AG04449 (cell line): ENCODE measurements at regions not wholly inside any gene's neighbourhood (a gene's known extent, or its start where the extent isn't known, plus 50 kb on each side); places are given as distances from the start of the nearest gene placed in this dataset.

Experiments used
- CTCF ChIA-PET: fragments of 350-600 bp; formaldehyde crosslinking; extraction: SDS; loops from one replicate; lab custom pipeline; 2021; ENCODE audit warnings: antibody characterized with exemption; lab: Yijun Ruan, JAX
- POLR2A ChIA-PET: fragments of 400-600, 350-600 bp; formaldehyde crosslinking; extraction: SDS; loops from one replicate; lab custom pipeline; 2020; ENCODE audit warnings: antibody characterized with exemption, inconsistent platforms; lab: Yijun Ruan, JAX
- DNase-seq: peaks from one replicate; pipeline ENCODE4 v3.0.0-alpha.2; 2010; ENCODE audit warnings: low read depth, low spot score
- H3K4me3 ChIP-seq: 2 replicates; pipeline ENCODE4 v1.5.1; 2011; ENCODE audit warnings: low read depth, mild to moderate bottlenecking, control low read depth, low read length
- TF ChIP-seq, protein P1 (sequence below): IDR thresholded peaks from one replicate; pipeline ENCODE4 v1.5.1; 2011; ENCODE audit warnings: mild to moderate bottlenecking, moderate library complexity, low read length, control low read depth, inconsistent platforms; ENCODE audit not compliant: insufficient read depth; ENCODE audit errors: missing control alignments

DNA sequence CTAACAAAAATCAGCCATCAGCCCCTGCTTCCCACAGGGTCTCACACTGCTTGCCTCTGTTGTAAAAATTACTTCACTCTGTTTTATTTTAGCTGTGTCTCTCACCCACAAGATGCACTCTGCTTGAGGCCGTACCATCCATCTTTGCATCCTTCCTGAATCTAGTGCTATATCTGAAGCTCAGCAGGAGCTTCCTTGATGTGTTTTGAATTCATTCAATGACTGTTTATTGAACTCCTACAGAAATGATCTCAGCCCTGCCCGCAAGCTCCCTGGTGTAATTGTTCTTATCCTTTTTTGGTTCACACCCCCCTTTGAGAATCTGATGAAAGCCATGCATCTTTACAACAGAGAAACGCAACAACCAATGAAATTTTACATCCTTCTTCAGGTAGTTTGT lies 310.2 kb upstream of the ZC3H12C start:
- TF ChIP-seq, protein P1, sequence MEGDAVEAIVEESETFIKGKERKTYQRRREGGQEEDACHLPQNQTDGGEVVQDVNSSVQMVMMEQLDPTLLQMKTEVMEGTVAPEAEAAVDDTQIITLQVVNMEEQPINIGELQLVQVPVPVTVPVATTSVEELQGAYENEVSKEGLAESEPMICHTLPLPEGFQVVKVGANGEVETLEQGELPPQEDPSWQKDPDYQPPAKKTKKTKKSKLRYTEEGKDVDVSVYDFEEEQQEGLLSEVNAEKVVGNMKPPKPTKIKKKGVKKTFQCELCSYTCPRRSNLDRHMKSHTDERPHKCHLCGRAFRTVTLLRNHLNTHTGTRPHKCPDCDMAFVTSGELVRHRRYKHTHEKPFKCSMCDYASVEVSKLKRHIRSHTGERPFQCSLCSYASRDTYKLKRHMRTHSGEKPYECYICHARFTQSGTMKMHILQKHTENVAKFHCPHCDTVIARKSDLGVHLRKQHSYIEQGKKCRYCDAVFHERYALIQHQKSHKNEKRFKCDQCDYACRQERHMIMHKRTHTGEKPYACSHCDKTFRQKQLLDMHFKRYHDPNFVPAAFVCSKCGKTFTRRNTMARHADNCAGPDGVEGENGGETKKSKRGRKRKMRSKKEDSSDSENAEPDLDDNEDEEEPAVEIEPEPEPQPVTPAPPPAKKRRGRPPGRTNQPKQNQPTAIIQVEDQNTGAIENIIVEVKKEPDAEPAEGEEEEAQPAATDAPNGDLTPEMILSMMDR, result no peak
- CTCF ChIA-PET, result no interaction called here

DNA sequence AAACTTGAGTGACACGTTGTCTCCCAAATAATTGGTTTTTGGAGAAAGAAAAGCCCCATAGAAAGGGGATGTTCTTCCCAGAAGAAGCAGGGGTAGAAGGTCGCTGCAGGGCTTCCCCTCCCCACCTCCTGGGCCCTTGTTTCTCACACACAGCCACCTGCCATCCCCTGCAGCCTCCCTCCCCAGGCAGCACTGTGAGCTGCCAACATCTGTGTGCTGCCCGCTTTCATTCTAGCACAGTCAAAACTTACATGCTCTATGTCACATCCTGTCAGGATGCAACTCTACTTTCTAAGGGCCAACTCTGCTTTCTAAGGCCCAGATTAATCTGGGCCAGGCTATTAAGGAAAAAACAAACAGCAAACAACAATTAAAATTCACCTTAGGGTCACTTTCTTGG lies 309.4 kb upstream of the ZC3H12C start:
- no peak for DNase-seq
- POLR2A ChIA-PET, result no interaction called here
- H3K4me3 ChIP-seq, result no peak overlapping the region
- CTCF ChIA-PET, result no interaction called here
- TF ChIP-seq, protein P1, result no peak

More for the DNA sequence above, 310.2 kb upstream of the ZC3H12C start:
- no peak overlapping the region for H3K4me3 ChIP-seq
- POLR2A ChIA-PET, result interaction anchor here (0.6 kb wide), 1 partner anchor 1088 kb away, joined by 3 read pairs; no protein-coding TSS in a partner anchor
- DNase-seq, result no peak

DNA sequence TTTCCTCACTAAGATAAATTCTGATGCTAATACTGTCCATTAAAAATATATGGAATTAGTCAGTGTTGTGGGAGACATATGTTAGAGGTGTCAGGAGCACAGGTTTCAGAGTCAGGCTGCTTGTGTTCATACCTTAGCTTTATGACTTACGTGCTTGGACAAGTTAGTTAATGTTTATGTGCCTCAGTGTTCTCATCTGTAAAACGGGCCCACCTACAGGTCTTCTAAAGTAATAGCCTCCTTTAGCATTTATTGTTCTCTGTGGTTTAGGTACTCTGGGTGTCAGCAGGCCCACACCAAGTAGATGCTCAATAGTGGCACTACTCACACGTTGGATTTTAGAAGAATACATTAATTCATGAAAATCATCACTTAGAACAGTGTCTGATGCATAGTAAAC lies 308.7 kb upstream of the ZC3H12C start:
- ChIA-PET POLR2A (no interaction called here), CTCF (no interaction called here)
- TF ChIP-seq, protein P1, result no peak
- H3K4me3 ChIP-seq, result no peak overlapping the region
- no peak for DNase-seq

DNA sequence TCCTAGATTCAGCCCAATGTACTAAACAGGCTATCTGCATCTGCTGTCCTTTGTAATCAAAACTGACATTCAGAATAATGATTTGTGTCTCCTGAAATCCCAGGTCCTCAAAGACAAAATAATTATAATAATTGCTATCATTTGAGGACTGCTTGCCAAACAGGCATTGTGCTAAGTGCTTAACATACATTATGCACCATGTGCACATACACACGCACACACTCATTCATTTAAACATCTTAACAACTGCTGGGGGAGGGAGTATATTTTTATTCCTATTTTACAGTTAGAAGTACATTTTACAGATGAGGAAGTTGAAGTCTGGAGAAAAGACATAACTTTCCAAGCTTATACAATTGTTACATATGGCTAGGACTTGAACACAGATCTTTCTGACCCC lies 308.0 kb upstream of the ZC3H12C start:
- ChIA-PET POLR2A (no interaction called here), CTCF (no interaction called here)
- TF ChIP-seq, protein P1, result no peak
- DNase-seq, result no peak
- no peak overlapping the region for H3K4me3 ChIP-seq

DNA sequence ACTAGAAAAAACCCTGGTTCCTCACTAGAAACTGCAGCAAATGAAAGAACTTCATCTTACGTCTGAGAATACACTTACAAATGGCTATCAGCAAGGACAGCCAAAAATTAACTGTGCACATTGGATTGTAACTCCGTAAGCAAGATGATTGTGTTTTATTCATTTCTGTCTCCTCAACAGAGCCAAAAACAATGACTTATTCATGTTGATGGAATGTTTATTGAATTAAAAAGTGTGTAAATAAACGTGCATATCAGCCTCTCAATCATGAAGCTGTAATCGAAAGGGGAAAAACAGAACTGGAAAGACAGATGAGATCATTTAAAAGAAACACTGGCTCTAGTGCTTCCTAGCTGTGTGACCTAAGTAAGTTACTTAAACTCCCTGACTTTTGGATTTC lies 307.5 kb upstream of the ZC3H12C start:
- CTCF ChIA-PET, result no interaction called here
- no peak overlapping the region for H3K4me3 ChIP-seq
- TF ChIP-seq, protein P1, result no peak
- POLR2A ChIA-PET, result no interaction called here
- DNase-seq, result no peak

DNA sequence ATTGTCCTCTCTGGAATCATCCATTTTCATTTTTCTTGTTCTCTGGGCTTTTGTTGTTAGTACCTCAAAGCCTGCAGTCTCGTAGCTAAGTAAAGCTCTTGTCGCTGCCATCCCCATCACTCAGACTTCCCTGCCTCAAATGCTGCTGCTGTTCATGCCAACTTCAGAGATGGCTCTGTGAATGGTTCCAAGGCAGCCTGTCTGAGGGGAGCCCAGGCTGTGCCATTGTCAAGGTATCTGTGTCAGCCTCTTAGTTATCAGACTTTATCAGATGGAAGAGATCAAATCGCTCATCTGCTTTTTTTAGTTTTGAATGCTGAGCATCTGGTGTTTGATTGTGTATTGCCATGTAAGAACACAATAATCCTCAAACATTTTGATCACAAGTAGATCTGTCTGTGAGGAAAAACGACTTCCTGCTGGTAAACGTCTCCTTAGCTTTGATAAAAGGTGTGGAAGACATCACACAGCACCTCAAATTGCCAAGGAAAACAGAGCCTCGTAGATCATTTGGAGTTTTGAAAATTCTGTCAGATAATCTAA lies 304.2 kb upstream of the ZC3H12C start:
- ChIA-PET POLR2A (no interaction called here), CTCF (interaction anchor here (1.3 kb wide), 1 partner anchor 9 kb away, joined by 3 read pairs; no protein-coding TSS in a partner anchor)
- DNase-seq, result no peak
- no peak overlapping the region for H3K4me3 ChIP-seq
- TF ChIP-seq, protein P1, result no peak
